HTR-8/SVneo (cell line): ENCODE measurements at regions not wholly inside any gene's neighbourhood (a gene's known extent, or its start where the extent isn't known, plus 50 kb on each side); places are given as distances from the start of the nearest gene placed in this dataset.

Experiments used
- DNase-seq: peaks from one replicate; pipeline ENCODE4 v3.0.0; 2011; ENCODE audit warnings: low spot score, mixed read lengths; ENCODE audit not compliant: insufficient read length
- FAIRE-seq: peaks from 2 replicates; lab custom pipeline; 2011; peaks lifted over from hg19 to GRCh38; lab: Jason Lieb, UNC

DNA sequence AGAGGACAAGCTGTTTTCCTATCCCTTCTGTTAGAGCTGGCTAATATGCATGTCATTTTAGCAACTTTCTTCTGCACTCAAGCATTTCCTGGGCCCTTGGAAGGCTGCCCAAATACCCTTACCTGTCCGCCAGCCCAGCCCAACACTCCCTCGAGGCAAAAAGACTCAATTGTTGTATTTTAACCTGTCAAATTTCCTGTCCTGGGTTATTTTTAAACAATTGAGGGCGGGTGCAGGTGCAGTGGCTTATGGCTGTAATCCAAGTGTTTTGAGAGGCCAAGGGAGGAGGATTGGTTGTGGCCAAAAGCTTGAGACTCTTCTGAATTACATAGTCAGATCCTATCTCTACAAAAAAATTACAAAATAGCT, 125.0 kb upstream of the ARHGAP28 start:
- FAIRE-seq (no peak), DNase-seq (no peak)

DNA sequence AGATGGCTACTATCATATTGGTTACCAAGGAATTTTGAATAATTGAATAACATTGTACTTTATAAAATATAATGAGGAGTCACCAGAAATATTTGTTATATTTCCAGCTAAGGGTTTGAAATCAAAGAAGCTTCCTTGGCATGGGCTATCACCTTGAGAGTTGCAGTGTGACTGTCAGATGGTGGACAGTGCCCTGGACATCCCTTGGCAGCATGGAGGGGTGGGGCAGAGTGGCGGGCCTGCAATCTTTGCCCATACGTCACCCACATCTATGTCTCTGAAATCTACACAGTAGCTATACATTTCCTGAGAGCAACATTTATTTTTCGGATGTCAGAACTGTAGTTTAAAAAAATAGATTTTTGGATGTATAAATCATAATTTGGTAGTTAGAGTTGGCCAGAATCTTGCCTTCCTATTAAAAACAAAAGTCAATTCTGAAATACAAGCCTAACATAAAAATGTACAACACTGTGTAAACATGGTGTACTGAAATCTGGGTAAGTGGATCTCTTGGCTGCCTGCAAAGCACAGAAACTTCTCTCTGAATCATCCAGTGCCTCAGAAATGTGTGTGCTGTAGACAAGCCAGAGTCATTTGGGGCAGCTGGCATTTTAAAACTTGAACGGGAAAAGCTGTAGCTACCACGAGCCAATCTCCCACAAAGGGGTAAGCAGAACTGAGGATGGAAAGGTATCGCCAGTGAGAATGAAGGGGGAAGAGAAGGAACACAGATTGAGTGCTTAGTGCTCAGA, 124.2 kb upstream of the ARHGAP28 start:
- FAIRE-seq (no peak), DNase-seq (no peak)

DNA sequence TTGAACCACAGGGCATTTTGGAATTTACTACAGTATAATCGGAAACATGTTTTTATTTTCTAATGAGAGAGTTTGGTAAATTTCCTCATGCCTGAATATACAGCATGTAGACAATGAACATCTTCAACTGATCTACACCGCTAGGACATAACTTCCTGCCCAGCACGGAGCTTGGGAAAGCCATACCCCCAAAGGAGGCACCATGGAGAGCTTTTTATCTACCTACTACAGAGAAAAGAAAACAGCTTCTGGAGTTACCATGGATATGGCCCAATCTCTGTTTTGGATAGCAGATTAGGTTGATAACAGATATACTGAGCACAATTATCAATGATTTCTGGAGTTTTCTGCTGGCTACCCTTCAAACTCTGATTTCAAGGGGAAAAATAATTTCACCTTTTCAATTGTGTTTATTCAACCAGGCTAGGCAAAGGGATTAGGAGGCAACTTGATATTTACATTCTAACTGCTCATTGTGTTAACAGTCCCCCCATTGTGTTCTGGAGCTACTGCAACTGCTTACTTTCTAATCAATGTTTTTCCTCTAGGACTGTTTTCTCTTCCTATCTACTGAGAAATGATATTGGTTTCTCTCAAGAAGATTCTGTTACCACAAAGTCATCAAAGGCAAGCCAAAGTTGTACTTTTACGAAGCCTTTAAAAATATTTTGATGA, 123.0 kb upstream of the ARHGAP28 start:
- DNase-seq (no peak), FAIRE-seq (no peak)

DNA sequence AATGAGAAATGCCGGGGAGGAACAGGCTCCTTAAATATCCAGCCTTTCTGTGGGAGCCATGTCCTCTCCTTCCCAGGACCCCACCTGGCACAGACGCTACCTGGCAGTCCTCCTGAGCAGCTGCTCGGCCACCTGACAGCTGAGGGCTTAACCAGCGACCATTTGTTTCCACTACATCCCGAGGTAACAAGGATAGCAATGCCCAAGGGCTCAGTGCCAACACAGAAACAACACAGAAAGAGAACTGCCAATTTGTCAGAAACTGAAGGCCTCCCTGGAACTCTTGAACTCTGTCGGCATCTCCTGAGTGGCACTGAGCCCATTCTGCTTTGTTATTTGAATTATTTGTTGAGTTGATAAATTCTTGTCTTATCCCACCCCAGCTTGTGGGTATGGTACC, 122.2 kb upstream of the ARHGAP28 start:
- FAIRE-seq = no peak

DNA sequence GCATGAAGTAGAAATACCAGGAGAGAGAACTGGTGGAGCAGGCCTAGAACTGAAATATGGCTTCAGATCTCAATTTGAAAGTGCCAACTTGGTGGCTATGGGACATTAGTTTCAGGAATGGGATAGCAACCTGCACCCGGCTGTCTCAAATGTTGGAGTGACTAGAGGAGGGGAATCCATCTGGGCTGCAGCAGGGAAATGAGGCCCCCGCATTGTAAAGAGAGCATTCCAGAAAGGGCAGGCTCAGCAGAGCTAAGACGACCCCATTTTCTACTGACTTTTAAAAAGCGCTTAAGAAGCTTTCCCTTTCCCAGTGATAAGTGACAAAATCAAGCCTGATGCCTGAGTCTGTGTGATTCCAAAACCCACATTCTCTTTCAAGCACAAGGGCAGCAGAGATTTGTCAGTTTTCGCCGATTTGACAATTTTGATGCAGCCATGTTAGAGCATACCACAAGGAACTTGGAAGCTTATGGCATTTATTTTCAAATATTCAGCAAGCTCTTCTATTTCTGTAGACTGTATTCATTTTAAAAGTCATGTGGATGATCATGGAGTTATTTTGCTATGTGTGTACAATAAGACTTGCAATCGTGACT, 119.8 kb upstream of the ARHGAP28 start:
- DNase-seq (no peak), FAIRE-seq (no peak)

More for the DNA sequence above, 122.2 kb upstream of the ARHGAP28 start:
- no peak for DNase-seq

DNA sequence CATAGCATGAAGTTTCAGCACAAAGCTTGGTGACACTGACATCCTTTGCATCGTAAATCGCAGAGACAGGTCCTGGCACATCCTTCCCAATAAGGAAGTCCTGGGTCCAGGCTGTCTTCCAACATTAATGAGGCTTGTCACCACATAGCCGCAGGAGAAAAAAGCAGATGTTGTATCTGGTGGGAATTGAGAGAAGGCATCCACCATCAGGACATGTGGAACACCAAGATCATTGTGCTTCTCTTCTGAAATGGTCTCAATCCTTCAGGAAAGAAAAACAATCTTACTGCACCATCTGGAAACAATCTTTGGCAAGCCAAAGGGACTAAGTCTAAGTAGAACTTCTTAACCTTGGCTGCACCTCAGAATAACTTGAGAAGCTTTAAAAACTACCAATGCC, 119.0 kb upstream of the ARHGAP28 start:
- no peak for DNase-seq
- FAIRE-seq = no peak

DNA sequence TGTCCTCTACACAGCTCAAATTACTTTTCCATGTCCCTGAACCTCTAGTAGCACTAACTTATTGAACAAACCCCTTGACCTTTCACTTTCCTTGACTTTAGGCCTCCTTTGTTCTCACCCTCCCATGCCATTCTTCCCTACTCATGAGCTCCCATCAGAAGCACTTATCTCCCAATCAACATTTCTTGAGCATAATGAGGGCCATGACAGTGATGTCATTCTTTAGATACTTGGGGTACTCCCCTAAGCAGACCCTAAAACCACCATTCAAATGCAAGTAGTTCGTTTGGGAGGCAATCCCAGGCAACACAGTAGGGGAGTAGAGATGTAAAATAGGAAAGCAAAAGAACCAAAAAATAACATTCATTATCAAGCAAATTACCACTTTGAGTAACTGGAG, 115.9 kb upstream of the ARHGAP28 start:
- DNase-seq = no peak

DNA sequence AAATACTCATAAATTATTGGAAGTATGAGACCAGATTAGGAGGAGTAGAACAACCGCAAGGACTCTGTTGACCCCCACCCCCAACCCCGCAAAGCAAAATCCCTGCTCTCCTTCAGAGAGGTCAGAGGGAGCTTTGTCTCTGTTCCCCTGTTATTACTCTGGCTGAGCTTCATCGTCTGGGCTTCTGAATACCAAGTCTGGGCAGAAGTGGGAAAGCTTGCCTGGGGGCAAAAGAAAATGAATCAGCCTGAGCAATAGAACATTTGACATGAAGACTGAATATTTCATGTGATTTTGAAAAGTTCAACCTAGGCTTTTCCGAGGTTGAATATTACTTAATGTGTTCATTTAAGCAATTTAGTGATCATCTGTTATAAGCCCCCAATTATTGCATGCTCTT, 114.6 kb upstream of the ARHGAP28 start:
- no peak for FAIRE-seq
- no peak for DNase-seq

More for the DNA sequence above, 115.9 kb upstream of the ARHGAP28 start:
- FAIRE-seq = no peak

DNA sequence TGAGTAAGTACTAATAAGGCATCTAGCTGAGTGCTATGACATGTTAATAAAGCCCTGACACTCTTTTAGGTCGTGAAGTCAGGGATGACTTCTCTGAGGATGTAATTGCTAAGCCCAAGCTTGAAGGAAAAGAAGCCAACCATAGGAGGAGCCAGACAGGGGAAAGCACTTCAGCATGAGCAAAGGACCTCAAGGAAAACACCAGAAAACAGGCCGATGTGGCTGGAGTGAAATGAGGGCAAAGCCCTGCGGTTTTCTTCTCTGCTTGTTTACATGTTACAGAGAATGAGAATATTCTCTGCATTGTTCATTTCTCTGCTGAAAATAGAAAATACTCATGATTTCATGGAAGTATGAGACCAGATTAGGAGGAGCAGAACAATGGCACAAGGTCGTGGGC, 112.5 kb upstream of the ARHGAP28 start:
- DNase-seq (no peak), FAIRE-seq (no peak)

DNA sequence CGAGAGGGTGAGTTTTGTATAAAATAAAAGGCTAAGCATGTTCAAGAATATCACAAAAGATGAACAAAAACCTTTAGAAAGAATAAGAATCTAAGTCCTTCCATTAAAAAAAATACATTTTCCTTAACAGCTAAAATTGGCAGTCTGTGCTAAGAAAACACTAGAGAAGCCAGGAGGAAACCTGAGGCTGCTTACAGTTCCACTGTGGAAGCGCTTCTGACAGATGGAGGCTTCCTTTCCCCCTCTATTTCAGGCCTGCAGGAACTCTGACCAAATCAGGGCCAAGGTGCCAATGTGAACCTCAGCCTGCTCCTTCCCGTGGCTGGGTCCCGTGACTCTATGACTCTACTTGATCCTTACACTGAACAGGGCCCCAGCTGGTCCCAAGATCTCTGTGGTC, 108.1 kb upstream of the ARHGAP28 start:
- FAIRE-seq = no peak

DNA sequence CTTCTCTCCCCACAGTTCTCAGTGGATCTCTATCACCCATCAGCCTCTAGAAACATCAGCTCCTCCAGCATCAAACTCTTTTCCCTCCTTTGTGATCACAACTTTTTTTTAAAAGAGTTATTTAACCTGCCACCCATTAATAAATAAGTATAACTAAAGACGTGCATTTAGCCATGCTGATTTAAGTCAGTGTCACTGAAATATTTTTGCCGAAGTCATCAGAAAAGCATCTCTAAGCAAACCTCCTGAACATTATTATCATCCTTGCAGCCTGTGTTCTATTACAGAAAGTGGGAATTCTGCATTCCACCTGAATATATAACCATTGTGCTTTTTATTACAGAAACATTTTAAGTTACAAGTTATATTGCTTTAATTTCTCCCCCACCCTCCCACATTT, 106.2 kb upstream of the ARHGAP28 start:
- FAIRE-seq = no peak

More for the DNA sequence above, 108.1 kb upstream of the ARHGAP28 start:
- no peak for DNase-seq

DNA sequence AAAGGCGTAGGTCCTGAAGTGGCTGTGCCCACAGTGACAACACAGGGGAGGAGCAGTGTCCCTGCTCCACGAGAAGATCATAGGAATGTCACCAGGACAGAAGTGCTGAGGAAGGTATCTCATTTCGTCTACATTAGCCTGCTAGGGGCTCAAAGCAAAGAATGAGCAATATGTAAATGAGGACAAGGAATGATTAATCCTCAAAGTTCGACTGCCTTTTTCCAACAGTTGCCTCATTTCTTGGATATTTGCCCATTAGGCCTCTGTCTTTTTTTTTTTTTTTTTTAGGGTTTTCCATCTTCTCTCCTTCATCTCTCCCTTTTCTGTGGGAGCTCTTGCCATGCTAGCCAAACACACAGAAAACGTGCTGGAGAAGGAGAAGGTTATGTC, 105.2 kb upstream of the ARHGAP28 start:
- peak; percentile 38 for DNase-seq
- FAIRE-seq = no peak

More for the DNA sequence above, 106.2 kb upstream of the ARHGAP28 start:
- DNase-seq = no peak

DNA sequence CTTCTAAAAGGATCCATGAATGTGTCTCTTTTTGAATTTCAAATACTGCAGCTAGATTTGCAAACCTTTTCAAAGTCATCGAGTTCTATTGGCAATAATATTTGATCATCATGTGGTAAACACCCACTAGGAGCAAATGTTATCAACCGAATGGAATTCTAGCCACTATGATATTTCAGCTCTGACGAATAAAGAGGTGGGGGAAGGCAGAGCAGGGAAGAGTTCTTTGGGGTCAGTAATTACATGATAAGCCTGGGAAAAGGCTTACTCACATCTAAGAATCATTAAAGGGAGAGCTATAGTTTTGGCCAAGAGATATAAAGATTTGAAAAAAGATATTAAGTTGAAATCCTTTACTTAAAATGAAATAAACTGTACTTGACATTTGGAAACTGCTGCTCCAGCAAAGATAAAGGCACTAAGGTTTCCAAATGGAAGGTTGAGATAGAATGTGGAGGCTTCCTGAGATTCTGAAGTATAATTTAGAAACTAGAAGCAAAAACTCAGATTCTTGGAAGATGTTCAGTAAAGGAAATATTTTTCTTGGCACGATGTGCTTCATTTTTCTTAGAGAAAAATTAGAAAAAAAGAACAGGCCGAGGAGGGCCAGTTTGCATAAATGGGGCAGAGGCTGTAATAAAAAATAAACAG, 104.7 kb upstream of the ARHGAP28 start:
- peak; percentile 21 for DNase-seq
- no peak for FAIRE-seq

DNA sequence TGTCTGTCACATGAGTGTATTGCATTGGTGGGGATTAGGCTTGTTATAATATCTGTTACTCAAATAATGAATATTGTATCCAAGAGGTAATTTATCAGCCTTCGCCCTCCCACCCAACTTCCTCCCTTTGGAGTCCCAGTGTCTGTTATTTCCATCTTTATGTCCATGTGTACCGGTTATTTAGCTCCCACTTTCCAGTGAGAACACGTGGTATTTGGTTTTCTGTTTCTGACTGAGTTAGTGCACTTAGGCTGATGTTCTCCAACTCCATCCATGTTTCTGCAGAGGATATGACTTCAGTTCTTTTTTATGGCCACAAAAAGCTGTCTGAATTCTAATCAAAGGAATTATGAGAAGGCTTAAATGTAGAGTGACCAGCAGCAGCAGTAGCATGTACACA, 104.0 kb upstream of the ARHGAP28 start:
- FAIRE-seq (no peak), DNase-seq (no peak)

DNA sequence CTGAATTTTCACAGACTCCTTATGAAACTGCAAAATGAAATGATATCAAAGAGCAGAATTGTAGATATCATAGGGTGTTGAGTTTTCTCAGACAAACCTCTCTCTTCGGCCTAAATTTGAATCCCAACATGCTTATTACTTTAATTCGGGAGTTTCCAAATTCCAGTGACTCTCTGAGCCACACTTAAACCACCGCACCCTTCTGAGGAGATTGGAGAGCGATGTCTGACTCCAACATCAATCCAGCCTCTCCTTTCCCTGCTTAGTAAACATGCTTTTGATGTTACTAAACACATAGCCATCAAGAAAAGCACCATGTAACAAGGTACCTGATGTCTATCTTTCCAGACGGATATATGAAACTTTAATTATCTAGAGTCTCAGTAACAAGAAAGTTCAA, 103.1 kb upstream of the ARHGAP28 start:
- no peak for DNase-seq
- no peak for FAIRE-seq

DNA sequence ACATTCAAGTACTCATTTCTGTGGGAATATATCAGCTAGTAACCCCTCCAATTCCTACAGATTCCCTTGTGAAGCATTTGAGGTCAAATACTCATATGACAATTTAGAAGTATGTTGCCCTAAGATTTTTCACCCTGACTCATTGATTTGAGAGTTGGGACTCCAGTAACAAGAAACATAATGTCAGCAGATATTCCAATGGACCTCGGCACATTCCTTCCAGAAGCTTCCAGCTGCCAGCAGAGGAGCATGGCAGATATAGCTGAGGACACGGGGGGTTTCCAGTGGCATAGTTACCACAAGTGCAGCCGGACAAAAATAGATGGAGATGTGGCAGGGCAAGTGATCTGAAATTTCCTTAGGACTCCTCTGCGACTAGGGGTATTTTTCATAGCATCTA, 101.9 kb upstream of the ARHGAP28 start:
- no peak for FAIRE-seq
- no peak for DNase-seq

DNA sequence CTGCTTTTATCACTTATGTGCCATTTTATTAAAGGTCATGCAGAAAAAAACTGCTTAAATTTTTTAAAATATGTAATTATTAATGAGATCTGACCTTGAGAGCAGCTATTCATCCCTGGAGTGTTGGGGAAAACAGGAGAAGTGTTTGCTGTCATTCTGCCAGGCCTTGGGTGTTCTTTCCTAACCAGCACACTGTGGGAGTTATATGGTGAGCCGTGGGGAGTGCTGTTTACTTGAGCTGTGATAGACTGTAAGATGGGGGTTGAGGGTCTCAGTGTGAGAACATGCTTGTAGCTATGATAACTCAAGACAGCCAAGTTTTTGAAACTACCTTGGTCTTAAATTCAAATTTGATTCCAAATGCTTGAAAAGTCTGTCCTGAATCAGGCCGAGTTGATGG, 101.3 kb upstream of the ARHGAP28 start:
- no peak for DNase-seq
- no peak for FAIRE-seq

DNA sequence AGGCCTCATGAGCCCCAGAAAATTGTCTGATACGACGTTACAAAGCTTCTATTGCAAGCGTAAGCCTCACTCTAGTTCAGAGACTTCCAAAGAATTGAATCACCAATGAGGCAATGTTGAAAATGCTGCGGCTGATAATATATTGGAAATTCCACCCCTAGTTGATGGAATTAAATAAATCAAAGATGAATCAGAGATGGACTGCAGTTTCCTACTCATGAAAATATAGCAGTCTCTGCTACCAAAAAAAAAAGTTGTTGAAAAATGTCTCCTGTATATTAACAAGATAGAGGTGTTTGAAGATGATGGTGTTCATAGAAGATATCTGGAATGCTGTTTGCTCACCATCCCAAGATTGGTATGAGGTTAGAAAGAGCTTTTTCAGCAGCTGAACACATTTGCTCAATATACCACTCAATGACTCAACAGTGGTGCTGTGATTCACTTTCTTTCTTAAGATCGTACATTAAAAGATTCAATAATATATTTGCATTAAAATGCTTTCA, 99.8 kb upstream of the ARHGAP28 start:
- no peak for FAIRE-seq

DNA sequence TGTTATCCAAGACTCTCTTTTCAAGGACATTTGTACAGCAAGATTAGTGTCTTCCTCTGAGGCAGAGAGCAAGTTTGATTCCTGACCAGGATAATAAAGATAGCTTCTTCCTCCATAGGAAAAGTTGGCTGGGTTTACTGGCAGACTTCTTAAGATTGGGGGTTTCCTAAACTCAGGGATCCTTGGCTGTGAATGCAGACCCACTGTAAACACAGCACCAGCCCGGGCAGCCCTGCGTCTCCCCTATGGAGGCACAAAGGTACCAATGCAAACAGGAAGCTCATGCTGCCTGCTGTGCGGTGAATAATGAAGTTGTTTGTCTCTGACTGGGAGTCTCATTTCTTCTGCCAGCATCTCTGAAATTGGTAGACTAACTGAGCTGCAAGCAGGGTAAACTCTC, 96.2 kb upstream of the ARHGAP28 start:
- DNase-seq (no peak), FAIRE-seq (no peak)

More for the DNA sequence above, 99.8 kb upstream of the ARHGAP28 start:
- peak; percentile 35 for DNase-seq

DNA sequence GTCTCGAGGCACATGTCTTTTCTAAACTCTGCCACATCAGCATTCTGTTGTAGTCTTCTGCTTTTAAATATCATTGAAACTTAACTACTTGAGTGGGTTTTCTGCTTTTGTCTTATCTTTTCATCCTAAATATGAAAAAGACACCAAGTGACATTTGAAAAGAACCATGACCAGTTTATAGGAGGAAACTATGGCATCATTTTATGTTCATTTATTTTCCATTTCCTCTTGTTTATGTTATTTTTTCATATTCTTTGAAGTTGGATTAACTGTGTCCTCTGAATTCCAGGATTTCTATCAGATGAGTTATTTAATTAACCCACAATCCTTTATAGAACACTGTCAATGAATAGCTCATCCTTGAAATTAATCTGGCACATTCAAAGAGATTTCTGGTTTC, 93.4 kb upstream of the ARHGAP28 start:
- no peak for FAIRE-seq
- no peak for DNase-seq

DNA sequence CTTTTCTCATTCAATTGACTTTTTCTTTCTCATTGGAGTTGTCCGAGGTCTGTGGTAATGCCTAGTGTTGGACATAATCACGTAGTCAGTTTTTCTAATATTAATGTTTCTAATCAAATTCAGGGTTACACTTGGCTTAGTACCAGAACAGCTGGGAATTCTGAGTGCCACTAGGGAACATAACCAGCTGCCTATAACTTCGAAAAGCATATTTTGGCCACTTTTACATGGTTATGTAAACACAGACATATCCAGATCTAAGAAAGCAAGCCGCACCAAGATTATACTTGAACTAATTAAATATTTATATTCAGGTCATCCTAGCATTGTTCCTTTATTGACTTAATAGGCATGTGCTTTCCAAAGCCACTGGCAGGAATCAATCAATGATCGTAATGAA, 91.1 kb upstream of the ARHGAP28 start:
- FAIRE-seq (no peak), DNase-seq (no peak)
